Nephron (organoid): ENCODE measurements at regions not wholly inside any gene's neighbourhood (a gene's known extent, or its start where the extent isn't known, plus 50 kb on each side); places are given as distances from the start of the nearest gene placed in this dataset.
A peak's percentile ranks its signal among the peaks of the same experiment; 100 is the strongest.

Source experiments
- H3K27ac Mint-ChIP-seq, 3 experiments: 2 replicates each; pipeline ENCODE4 v1.8.0; 2020; ENCODE audit warnings: mixed read lengths in 3 of 3, mild to moderate bottlenecking in 2 of 3, moderate library complexity in 1 of 3
- H3K27me3 Mint-ChIP-seq: 2 replicates; pipeline ENCODE4 v1.8.0; 2021; ENCODE audit warnings: low read depth, mild to moderate bottlenecking, moderate library complexity, mixed read lengths
- H3K36me3 Mint-ChIP-seq: 2 replicates; pipeline ENCODE4 v1.8.0; 2020; ENCODE audit warnings: low read depth, mixed read lengths
- H3K4me1 Mint-ChIP-seq: 2 replicates; pipeline ENCODE4 v1.8.0; 2020; ENCODE audit warnings: mixed read lengths
- H3K4me3 Mint-ChIP-seq, 3 experiments: 2 replicates each; pipeline ENCODE4 v1.8.0; 2020; ENCODE audit warnings: mild to moderate bottlenecking in 3 of 3, mixed read lengths in 3 of 3, moderate library complexity in 2 of 3
- H3K9me3 Mint-ChIP-seq: 2 replicates; pipeline ENCODE4 v1.8.0; 2020; ENCODE audit warnings: mixed read lengths
- CTCF ChIP-seq, 3 experiments: fragments of 200-600 bp; sonication (generic); IDR thresholded peaks; one replicate each; pipeline ENCODE4 v1.5.0; 2021; ENCODE audit warnings: antibody characterized with exemption in 3 of 3; ENCODE audit not compliant: unreplicated experiment in 3 of 3

- Mint-ChIP-seq H3K36me3 (no peaks in the 10 kb centered on the region), H3K4me3 (no peak overlapping the region), H3K27ac (peak overlapping the region in 1 of 3 experiments; percentile 63), H3K9me3 (peaks cover 10% of the 10 kb centered on the region), H3K4me1 (peaks cover 13% of the 10 kb centered on the region), H3K27me3 (no peaks in the 10 kb centered on the region)
- TF ChIP-seq CTCF (IDR thresholded peaks at IDR 0.05; ENCODE audit: unreplicated experiment in 3 of 3): no peak
These were observed 183.7 kb downstream of the BMP4 start for GRCh38 chr14:53772936-53773335.

- Mint-ChIP-seq H3K9me3 (peaks cover 5% of the 10 kb centered on the region), H3K4me3 (no peak overlapping the region), H3K27ac (no peak overlapping the region), H3K27me3 (no peaks in the 10 kb centered on the region), H3K4me1 (peaks cover 7% of the 10 kb centered on the region), H3K36me3 (no peaks in the 10 kb centered on the region)
- no peak for TF ChIP-seq CTCF (IDR thresholded peaks at IDR 0.05; ENCODE audit: unreplicated experiment in 3 of 3)
These were observed 189.1 kb downstream of the BMP4 start for GRCh38 chr14:53767566-53767965.

- Mint-ChIP-seq H3K27ac (no peak overlapping the region), H3K9me3 (peaks cover 11% of the 10 kb centered on the region)
These were observed 190.0 kb downstream of the BMP4 start for GRCh38 chr14:53766601-53767000.

GRCh38 chr14:53766106-53766505 lies 190.5 kb downstream of the BMP4 start:
- no peak overlapping the region for H3K4me3 Mint-ChIP-seq
- H3K9me3 Mint-ChIP-seq: peaks cover 16% of the 10 kb centered on the region
- no peaks in the 10 kb centered on the region for H3K36me3 Mint-ChIP-seq
- no peak overlapping the region for H3K27ac Mint-ChIP-seq
- H3K4me1 Mint-ChIP-seq: no peaks in the 10 kb centered on the region
- TF ChIP-seq CTCF (IDR thresholded peaks at IDR 0.05; ENCODE audit: unreplicated experiment in 3 of 3): no peak
- H3K27me3 Mint-ChIP-seq: no peaks in the 10 kb centered on the region

More at GRCh38 chr14:53766601-53767000, 190.0 kb downstream of the BMP4 start:
- TF ChIP-seq CTCF (IDR thresholded peaks at IDR 0.05; ENCODE audit: unreplicated experiment in 3 of 3): no peak
- no peaks in the 10 kb centered on the region for H3K36me3 Mint-ChIP-seq
- H3K4me1 Mint-ChIP-seq: no peaks in the 10 kb centered on the region
- H3K4me3 Mint-ChIP-seq: no peak overlapping the region
- no peaks in the 10 kb centered on the region for H3K27me3 Mint-ChIP-seq

- Mint-ChIP-seq H3K27me3 (no peaks in the 10 kb centered on the region), H3K9me3 (peaks cover 20% of the 10 kb centered on the region), H3K36me3 (no peaks in the 10 kb centered on the region), H3K27ac (peak overlapping the region in 1 of 3 experiments; percentile 49), H3K4me1 (no peaks in the 10 kb centered on the region), H3K4me3 (no peak overlapping the region)
- TF ChIP-seq CTCF (IDR thresholded peaks at IDR 0.05; ENCODE audit: unreplicated experiment in 3 of 3): no peak
These were observed 191.8 kb downstream of the BMP4 start for GRCh38 chr14:53764846-53765245.

- no peak for TF ChIP-seq CTCF (IDR thresholded peaks at IDR 0.05; ENCODE audit: unreplicated experiment in 3 of 3)
- Mint-ChIP-seq H3K4me1 (no peaks in the 10 kb centered on the region), H3K27ac (no peak overlapping the region), H3K27me3 (no peaks in the 10 kb centered on the region), H3K36me3 (peaks cover 6% of the 10 kb centered on the region), H3K9me3 (peaks cover 26% of the 10 kb centered on the region), H3K4me3 (no peak overlapping the region)
These were observed 198.5 kb downstream of the BMP4 start for GRCh38 chr14:53758141-53758540.
